ENCODE measurements at regions not wholly inside any gene's neighbourhood (a gene's known extent, or its start where the extent isn't known, plus 50 kb on each side); places are given as distances from the start of the nearest gene placed in this dataset.

DNA sequence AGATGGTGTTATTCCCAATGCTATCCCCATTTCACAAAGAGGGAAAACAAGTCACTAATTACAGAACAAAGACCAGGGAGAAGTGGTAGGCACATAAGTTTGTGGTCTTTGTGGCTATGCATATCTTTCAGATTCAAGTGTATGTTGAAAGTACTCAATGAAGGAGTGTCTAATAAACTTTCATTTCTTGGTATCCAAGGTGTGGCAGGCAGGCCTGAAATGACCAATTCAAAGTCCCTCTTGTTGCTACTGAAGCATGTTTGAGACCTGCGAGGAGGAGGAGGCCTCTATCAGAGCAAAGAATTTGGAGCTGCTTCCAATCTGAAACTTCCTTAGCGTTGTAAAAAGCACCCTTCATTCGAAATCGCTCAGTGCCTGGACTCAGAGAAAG, 60.9 kb upstream of the KLF7 start:
- no peak overlapping the region for H3K4me2 ChIP-seq (replicated peaks; ENCODE audit: low read depth, low read length, poor library complexity, severe bottlenecking)
- POLR2A ChIA-PET, result no interaction called here

DNA sequence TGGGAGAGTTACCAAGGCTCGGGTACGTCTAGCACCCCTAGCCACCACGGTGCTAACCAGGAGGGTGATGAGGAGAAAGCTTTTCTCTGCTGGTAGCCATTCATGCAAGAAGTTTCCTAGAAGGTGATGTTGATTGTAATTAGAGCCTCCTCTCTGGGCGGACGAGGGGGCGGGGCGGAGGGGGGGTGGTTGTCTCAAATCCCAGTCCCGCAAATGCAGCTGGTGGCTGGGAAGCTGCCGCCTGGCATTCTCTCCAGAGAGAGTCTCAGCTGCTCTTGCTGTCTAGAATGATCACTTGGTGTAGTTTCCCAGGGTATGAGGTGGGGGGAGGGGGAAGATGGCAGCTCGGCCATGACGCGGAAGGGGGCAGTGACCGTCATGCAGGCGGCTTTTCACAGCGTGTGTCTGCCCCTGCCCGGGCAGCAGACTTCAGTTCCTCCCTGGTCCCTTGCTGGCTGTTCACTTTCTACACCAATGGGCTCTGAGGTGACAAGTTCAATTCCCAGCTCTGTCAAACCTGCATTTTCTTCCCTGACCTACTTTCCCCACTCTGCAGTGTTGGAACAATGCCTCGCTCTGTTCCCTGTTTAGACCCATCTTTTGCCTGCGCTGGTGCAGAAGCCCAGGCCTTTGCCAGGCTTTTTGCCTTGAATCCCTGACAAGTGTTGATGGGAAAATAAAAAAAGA, 61.5 kb upstream of the KLF7 start:
- H3K9me3 ChIP-seq (ENCODE audit: control extremely low read depth in 1 of 3, control insufficient read depth in 2 of 3, insufficient read depth in 1 of 3, low read length in 2 of 3), result peaks cover 0 to 5% (median 0%) of the 10 kb centered on the region in 3 donors
- peaks cover 5% of the 10 kb centered on the region for H3K9me3 Mint-ChIP-seq (ENCODE audit: insufficient read depth)
- H3K27ac ChIP-seq (ENCODE audit: low read length in 2 of 2), result no peak overlapping the region
- no peak for ATAC-seq (ENCODE audit: low read depth)
- no peaks in the 10 kb centered on the region for H3K36me3 ChIP-seq (replicated peaks in 1 of 2; ENCODE audit: control extremely low read depth in 1 of 2, control insufficient read depth in 1 of 2, extremely low read depth in 1 of 2, insufficient read depth in 2 of 2, low read length in 1 of 2)
- TF ChIP-seq, protein P1, sequence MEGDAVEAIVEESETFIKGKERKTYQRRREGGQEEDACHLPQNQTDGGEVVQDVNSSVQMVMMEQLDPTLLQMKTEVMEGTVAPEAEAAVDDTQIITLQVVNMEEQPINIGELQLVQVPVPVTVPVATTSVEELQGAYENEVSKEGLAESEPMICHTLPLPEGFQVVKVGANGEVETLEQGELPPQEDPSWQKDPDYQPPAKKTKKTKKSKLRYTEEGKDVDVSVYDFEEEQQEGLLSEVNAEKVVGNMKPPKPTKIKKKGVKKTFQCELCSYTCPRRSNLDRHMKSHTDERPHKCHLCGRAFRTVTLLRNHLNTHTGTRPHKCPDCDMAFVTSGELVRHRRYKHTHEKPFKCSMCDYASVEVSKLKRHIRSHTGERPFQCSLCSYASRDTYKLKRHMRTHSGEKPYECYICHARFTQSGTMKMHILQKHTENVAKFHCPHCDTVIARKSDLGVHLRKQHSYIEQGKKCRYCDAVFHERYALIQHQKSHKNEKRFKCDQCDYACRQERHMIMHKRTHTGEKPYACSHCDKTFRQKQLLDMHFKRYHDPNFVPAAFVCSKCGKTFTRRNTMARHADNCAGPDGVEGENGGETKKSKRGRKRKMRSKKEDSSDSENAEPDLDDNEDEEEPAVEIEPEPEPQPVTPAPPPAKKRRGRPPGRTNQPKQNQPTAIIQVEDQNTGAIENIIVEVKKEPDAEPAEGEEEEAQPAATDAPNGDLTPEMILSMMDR (IDR thresholded peaks at IDR 0.05), result no peak
- no peak for TF ChIP-seq EZH2 (IDR thresholded peaks at IDR 0.05; ENCODE audit: borderline replicate concordance, insufficient read depth, low read depth, low read length, poor library complexity, severe bottlenecking)
- peaks cover 0 to 4% of the 10 kb centered on the region in 2 donors for H3K4me1 ChIP-seq (ENCODE audit: control insufficient read depth in 2 of 2, insufficient read depth in 2 of 2, low read length in 2 of 2)
- WGBS (ENCODE audit: insufficient coverage), result 92% methylated on average over 16 of the region's 18 CpGs
- intact Hi-C loops (cut with micrococcal nuclease), result no loop called here
- H3K4me2 ChIP-seq (replicated peaks; ENCODE audit: low read depth, low read length, poor library complexity, severe bottlenecking), result no peak overlapping the region
- no peak overlapping the region for H3K9ac ChIP-seq (ENCODE audit: low read length)
- H3K27ac Mint-ChIP-seq, result no peak overlapping the region
- H3K27me3 ChIP-seq (replicated peaks in 1 of 4; ENCODE audit: control extremely low read depth in 1 of 4, control insufficient read depth in 3 of 4, insufficient read depth in 4 of 4, low read length in 3 of 4), result peaks cover 0 to 8% (median 0%) of the 10 kb centered on the region in 4 experiments
- POLR2A ChIA-PET, result no interaction called here
- no peaks in the 10 kb centered on the region for H4K20me1 ChIP-seq (ENCODE audit: control insufficient read depth, insufficient read depth, low read length, poor library complexity, severe bottlenecking)
- no peak overlapping the region for H3K4me3 Mint-ChIP-seq
- H2AFZ ChIP-seq (ENCODE audit: insufficient read depth, low read depth, low read length, poor library complexity, severe bottlenecking), result no peak overlapping the region
- CTCF ChIA-PET, result no interaction called here
- DNase-seq, result no peak
- H3K79me2 ChIP-seq (ENCODE audit: control insufficient read depth, insufficient read depth, low read length), result no peaks in the 10 kb centered on the region
- no peak overlapping the region for H3K4me3 ChIP-seq (ENCODE audit: control extremely low read depth in 1 of 5, extremely low read depth in 1 of 5, insufficient read depth in 1 of 5, low read depth in 2 of 5, low read length in 4 of 5)
- peaks cover 7% of the 10 kb centered on the region for H3K27me3 Mint-ChIP-seq
- peaks cover 8% of the 10 kb centered on the region for H3K4me1 Mint-ChIP-seq

More for the DNA sequence above, 60.9 kb upstream of the KLF7 start:
- H3K27me3 ChIP-seq (replicated peaks in 1 of 4; ENCODE audit: control extremely low read depth in 1 of 4, control insufficient read depth in 3 of 4, insufficient read depth in 4 of 4, low read length in 3 of 4), result peaks cover 0 to 8% (median 0%) of the 10 kb centered on the region in 4 experiments
- no peak overlapping the region for H3K9ac ChIP-seq (ENCODE audit: low read length)
- no peaks in the 10 kb centered on the region for H4K20me1 ChIP-seq (ENCODE audit: control insufficient read depth, insufficient read depth, low read length, poor library complexity, severe bottlenecking)
- peaks cover 0 to 5% (median 0%) of the 10 kb centered on the region in 3 donors for H3K9me3 ChIP-seq (ENCODE audit: control extremely low read depth in 1 of 3, control insufficient read depth in 2 of 3, insufficient read depth in 1 of 3, low read length in 2 of 3)
- ATAC-seq (ENCODE audit: low read depth), result no peak
- intact Hi-C loops (cut with micrococcal nuclease), result no loop called here
- no peaks in the 10 kb centered on the region for H3K36me3 ChIP-seq (replicated peaks in 1 of 2; ENCODE audit: control extremely low read depth in 1 of 2, control insufficient read depth in 1 of 2, extremely low read depth in 1 of 2, insufficient read depth in 2 of 2, low read length in 1 of 2)
- Mint-ChIP-seq H3K27me3 (peaks cover 7% of the 10 kb centered on the region), H3K27ac (no peak overlapping the region), H3K9me3 (ENCODE audit: insufficient read depth) (peaks cover 5% of the 10 kb centered on the region), H3K4me1 (peaks cover 8% of the 10 kb centered on the region), H3K4me3 (no peak overlapping the region)
- H3K79me2 ChIP-seq (ENCODE audit: control insufficient read depth, insufficient read depth, low read length), result no peaks in the 10 kb centered on the region
- peaks cover 0 to 4% of the 10 kb centered on the region in 2 donors for H3K4me1 ChIP-seq (ENCODE audit: control insufficient read depth in 2 of 2, insufficient read depth in 2 of 2, low read length in 2 of 2)
- CTCF ChIA-PET, result no interaction called here
- no peak overlapping the region for H3K4me3 ChIP-seq (ENCODE audit: control extremely low read depth in 1 of 5, extremely low read depth in 1 of 5, insufficient read depth in 1 of 5, low read depth in 2 of 5, low read length in 4 of 5)
- no peak overlapping the region for H3K27ac ChIP-seq (ENCODE audit: low read length in 2 of 2)
- no peak overlapping the region for H2AFZ ChIP-seq (ENCODE audit: insufficient read depth, low read depth, low read length, poor library complexity, severe bottlenecking)
- no peak for TF ChIP-seq EZH2 (IDR thresholded peaks at IDR 0.05; ENCODE audit: borderline replicate concordance, insufficient read depth, low read depth, low read length, poor library complexity, severe bottlenecking)
- TF ChIP-seq, protein P1 (IDR thresholded peaks at IDR 0.05), result no peak
- DNase-seq, result no peak
- WGBS (ENCODE audit: insufficient coverage), result 93% methylated on average over 4 of the region's 4 CpGs

Measured in B cell (primary cell).